GM12892 (cell line): ENCODE measurements at regions not wholly inside any gene's neighbourhood (a gene's known extent, or its start where the extent isn't known, plus 50 kb on each side); places are given as distances from the start of the nearest gene placed in this dataset.

Experiments
- POLR2A ChIP-seq: IDR thresholded peaks from 2 replicates; pipeline ENCODE4 v1.6.1; 2011; ENCODE audit warnings: low read depth, low read length, control low read depth
- POLR2AphosphoS5 ChIP-seq: IDR thresholded peaks from 2 replicates; pipeline ENCODE4 v1.6.1; 2011; ENCODE audit warnings: low read depth, low read length, control low read depth
- TAF1 ChIP-seq: IDR thresholded peaks from 2 replicates; pipeline ENCODE4 v1.6.1; 2011; ENCODE audit warnings: low read depth, mild to moderate bottlenecking, control low read depth, low read length, borderline replicate concordance

DNA sequence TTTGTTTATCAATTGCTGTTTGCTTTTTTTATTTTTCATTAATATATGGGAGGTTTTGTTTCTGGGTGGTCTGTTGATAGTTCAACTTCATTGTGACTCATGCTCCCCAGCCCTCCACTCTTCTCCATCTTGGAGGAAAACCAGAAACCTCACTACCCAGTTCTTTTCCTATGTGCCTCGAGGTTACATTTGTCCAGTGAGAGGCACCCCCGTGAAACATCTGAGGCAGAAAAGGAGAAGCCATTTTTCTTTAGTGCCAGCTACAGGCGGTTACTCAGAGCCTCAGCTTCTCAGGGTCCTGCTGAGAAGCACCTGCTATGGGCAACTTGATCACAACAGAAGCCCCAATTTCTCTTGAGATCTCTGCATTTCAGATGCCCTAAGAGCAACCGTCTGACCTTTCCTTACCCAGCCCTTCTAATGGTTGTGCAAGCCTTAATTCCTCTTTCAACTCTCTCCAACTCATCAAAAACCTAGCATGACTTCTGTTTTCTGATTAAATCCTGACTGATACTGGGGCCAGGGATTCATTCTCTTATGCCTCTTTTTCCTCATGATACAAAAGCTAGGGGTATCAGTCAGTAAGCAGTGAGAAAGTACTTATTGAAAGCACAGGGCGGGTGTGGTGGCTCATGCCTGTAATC, 144.6 kb downstream of the ELOVL4 start:
- TF ChIP-seq TAF1: no peak
- TF ChIP-seq POLR2A: no peak
- no peak for TF ChIP-seq POLR2AphosphoS5
